ENCODE measurements at regions not wholly inside any gene's neighbourhood (a gene's known extent, or its start where the extent isn't known, plus 50 kb on each side); places are given as distances from the start of the nearest gene placed in this dataset.
A peak's percentile ranks its signal among the peaks of the same experiment; 100 is the strongest.

GRCh38 chr4:57163530-57164459 is 53.6 kb upstream of the IGFBP7 start:
- Histone ChIP-seq H2AK5ac (ENCODE audit: insufficient read length, low read length) (no peak overlapping the region), H3K14ac (ENCODE audit: insufficient read depth, low read length) (peak overlapping the region; percentile 73; the same call in 1 of the 2 replicates), H3K9me3 (ENCODE audit: control insufficient read depth, low read depth, low read length) (no peaks in the 10 kb centered on the region), H3K27ac (ENCODE audit: insufficient read length, low read depth, low read length) (no peak overlapping the region), H4K20me1 (ENCODE audit: control insufficient read depth, insufficient read depth, insufficient read length) (no peaks in the 10 kb centered on the region), H3K27me3 (ENCODE audit: insufficient read depth, low read length) (no peaks in the 10 kb centered on the region), H3K4ac (ENCODE audit: low read depth, low read length) (no peak overlapping the region), H3K18ac (ENCODE audit: insufficient read length, low read depth, low read length) (peak overlapping the region; percentile 55), H3K23ac (ENCODE audit: insufficient read length, low read depth, low read length) (no peak overlapping the region), H4K8ac (replicated peaks; ENCODE audit: insufficient read length, low read depth, low read length) (no peak overlapping the region), H2BK15ac (ENCODE audit: low read depth, low read length) (no peak overlapping the region), H2BK5ac (ENCODE audit: insufficient read length, low read length) (no peak overlapping the region), H3K4me1 (ENCODE audit: insufficient read depth, low read length) (no peaks in the 10 kb centered on the region; the same call in 1 of the 2 replicates), H2AFZ (ENCODE audit: low read length) (no peak overlapping the region), H3K4me2 (ENCODE audit: insufficient read depth, insufficient read length, low read length) (peak overlapping the region; percentile 67), H4K5ac (ENCODE audit: insufficient read length, low read depth, low read length) (no peak overlapping the region), H2BK12ac (ENCODE audit: insufficient read length, low read depth, low read length) (no peak overlapping the region), H3K23me2 (ENCODE audit: insufficient read length, low read depth, low read length, poor library complexity, severe bottlenecking) (no peaks in the 10 kb centered on the region), H3K56ac (ENCODE audit: insufficient read length, low read depth, low read length) (no peak overlapping the region), H3K9ac (ENCODE audit: extremely low read depth, insufficient read length, low read length) (peak overlapping the region; percentile 28), H3K79me2 (ENCODE audit: insufficient read depth, low read length) (no peaks in the 10 kb centered on the region), H3K79me1 (ENCODE audit: insufficient read depth, low read depth, low read length, poor library complexity, severe bottlenecking) (no peaks in the 10 kb centered on the region), H3T11ph (ENCODE audit: low read length) (no peak overlapping the region), H2BK120ac (ENCODE audit: low read depth, low read length, poor library complexity, severe bottlenecking) (no peak overlapping the region), H2BK20ac (ENCODE audit: low read depth, low read length, poor library complexity, severe bottlenecking) (no peak overlapping the region), H4K91ac (ENCODE audit: insufficient read length, low read depth, low read length) (no peak overlapping the region)
- H3K4me1 Mint-ChIP-seq = peaks cover 13 to 16% of the 10 kb centered on the region in 2 experiments
- peak; percentile 79 for TF ChIP-seq CTCF (conservative IDR thresholded peaks at IDR 0.05)
- H3K36me3 Mint-ChIP-seq (ENCODE audit: insufficient read depth in 1 of 3, low read depth in 3 of 3) = peaks cover 0 to 7% (median 2%) of the 10 kb centered on the region in 3 experiments; a peak in 3 of 7 replicates
- peak overlapping the region; percentile 75 to 77 for H3K4me3 Mint-ChIP-seq
- peak overlapping the region in 2 of 3 experiments; percentile 68 to 92; a peak in 4 of 7 replicates for H3K27ac Mint-ChIP-seq
- peaks cover 50% of the 10 kb centered on the region for H3K27me3 Mint-ChIP-seq (ENCODE audit: low read depth)
- peak; percentile 92 for DNase-seq
- WGBS (ENCODE audit: extremely low coverage, insufficient read length, low lambda C conversion rate) = no CpG with 5 or more reads among the region's 61 CpGs
- peaks cover 4 to 5% of the 10 kb centered on the region in 2 experiments; a peak in 4 of 5 replicates for H3K9me3 Mint-ChIP-seq
